GM18861 (cell line): ENCODE measurements at regions not wholly inside any gene's neighbourhood (a gene's known extent, or its start where the extent isn't known, plus 50 kb on each side); places are given as distances from the start of the nearest gene placed in this dataset.

Source experiments
- ATAC-seq: cut with Tn5 transposase; IDR thresholded peaks from one replicate; pipeline ENCODE4 v1.9.1; 2021; ENCODE audit not compliant: unreplicated experiment

- ATAC-seq = no peak
Measured at GRCh38 chr3:18648159-18648558, 223.0 kb upstream of the SATB1 start.

GRCh38 chr3:18645619-18646018, 220.5 kb upstream of the SATB1 start:
- no peak for ATAC-seq

GRCh38 chr3:18643281-18643680, 218.1 kb upstream of the SATB1 start:
- no peak for ATAC-seq

- ATAC-seq = no peak
Measured at GRCh38 chr3:18641916-18642315, 216.8 kb upstream of the SATB1 start.

GRCh38 chr3:18635215-18635614, 210.1 kb upstream of the SATB1 start:
- no peak for ATAC-seq

GRCh38 chr3:18634461-18634860, 209.3 kb upstream of the SATB1 start:
- ATAC-seq = no peak

- ATAC-seq = no peak
Measured at GRCh38 chr3:18633002-18633401, 207.9 kb upstream of the SATB1 start.

- ATAC-seq = no peak
Measured at GRCh38 chr3:18630295-18630694, 205.2 kb upstream of the SATB1 start.

- no peak for ATAC-seq
Measured at GRCh38 chr3:18625085-18625484, 199.9 kb upstream of the SATB1 start.

GRCh38 chr3:18623220-18623619, 198.1 kb upstream of the SATB1 start:
- no peak for ATAC-seq

- no peak for ATAC-seq
Measured at GRCh38 chr3:18618723-18619122, 193.6 kb upstream of the SATB1 start.

- ATAC-seq = no peak
Measured at GRCh38 chr3:18611991-18612390, 186.9 kb upstream of the SATB1 start.

GRCh38 chr3:18609187-18609586, 184.0 kb upstream of the SATB1 start:
- ATAC-seq = no peak

- no peak for ATAC-seq
Measured at GRCh38 chr3:18597919-18598318, 172.8 kb upstream of the SATB1 start.

GRCh38 chr3:18593231-18593630, 168.1 kb upstream of the SATB1 start:
- no peak for ATAC-seq

GRCh38 chr3:18591120-18591519, 166.0 kb upstream of the SATB1 start:
- ATAC-seq = no peak

- no peak for ATAC-seq
Measured at GRCh38 chr3:18586076-18586475, 160.9 kb upstream of the SATB1 start.

- no peak for ATAC-seq
Measured at GRCh38 chr3:18585004-18585968, 160.1 kb upstream of the SATB1 start.

GRCh38 chr3:18580268-18580667, 155.1 kb upstream of the SATB1 start:
- ATAC-seq = no peak

- ATAC-seq = no peak
Measured at GRCh38 chr3:18579661-18580060, 154.5 kb upstream of the SATB1 start.

- no peak for ATAC-seq
Measured at GRCh38 chr3:18575573-18575972, 150.4 kb upstream of the SATB1 start.

GRCh38 chr3:18572809-18573208, 147.7 kb upstream of the SATB1 start:
- ATAC-seq = no peak

- no peak for ATAC-seq
Measured at GRCh38 chr3:18567293-18567692, 142.2 kb upstream of the SATB1 start.
